Hematopoietic multipotent progenitor cell treated with erythropoietin and hydrocortisone succinate and interleukin-3 and kit ligand, for 8 days (in vitro differentiated cells): ENCODE measurements at regions not wholly inside any gene's neighbourhood (a gene's known extent, or its start where the extent isn't known, plus 50 kb on each side); places are given as distances from the start of the nearest gene placed in this dataset.
A peak's percentile ranks its signal among the peaks of the same experiment; 100 is the strongest.
"Not testable (repeated sequence)": the region's sequence is repeated elsewhere in the genome, so short reads cannot be mapped to it uniquely, and the experiment has no call there.

Experiments used
- DNase-seq: peaks from one replicate; pipeline ENCODE4 v3.0.0-alpha.2; 2015

GRCh38 chr9:3658964-3659363 is 133.2 kb upstream of the RFX3 start:
- no peak for DNase-seq

- DNase-seq, result no peak
Measured at GRCh38 chr9:3656224-3656623, 130.4 kb upstream of the RFX3 start.

GRCh38 chr9:3650994-3651622 is 125.3 kb upstream of the RFX3 start:
- DNase-seq, result no peak

DNA sequence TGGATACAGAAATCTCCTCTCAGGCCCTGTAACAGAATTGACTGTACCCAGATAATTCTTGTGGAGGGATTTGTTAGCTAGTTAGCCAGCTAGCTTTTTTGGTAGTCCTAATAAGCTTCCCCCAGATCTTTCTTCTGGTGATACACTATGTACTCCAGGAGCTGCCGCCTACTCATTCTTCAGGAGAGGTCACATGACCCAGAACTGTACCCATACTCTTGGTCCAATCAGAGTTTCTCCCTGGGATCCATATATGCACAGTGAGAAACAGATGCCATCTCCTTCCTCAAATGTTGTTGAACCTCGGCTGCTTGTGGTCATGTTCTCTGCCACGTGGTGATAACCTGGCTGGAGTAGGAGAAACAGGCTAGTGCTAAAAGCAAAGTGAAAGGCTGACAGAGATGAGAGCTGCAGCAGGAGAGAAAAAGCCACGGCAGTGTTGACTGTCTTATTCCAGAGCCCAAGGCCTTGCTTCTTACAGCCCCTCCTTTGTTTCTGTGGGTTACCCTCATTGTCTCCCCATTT is 123.0 kb upstream of the RFX3 start:
- no peak for DNase-seq

DNA sequence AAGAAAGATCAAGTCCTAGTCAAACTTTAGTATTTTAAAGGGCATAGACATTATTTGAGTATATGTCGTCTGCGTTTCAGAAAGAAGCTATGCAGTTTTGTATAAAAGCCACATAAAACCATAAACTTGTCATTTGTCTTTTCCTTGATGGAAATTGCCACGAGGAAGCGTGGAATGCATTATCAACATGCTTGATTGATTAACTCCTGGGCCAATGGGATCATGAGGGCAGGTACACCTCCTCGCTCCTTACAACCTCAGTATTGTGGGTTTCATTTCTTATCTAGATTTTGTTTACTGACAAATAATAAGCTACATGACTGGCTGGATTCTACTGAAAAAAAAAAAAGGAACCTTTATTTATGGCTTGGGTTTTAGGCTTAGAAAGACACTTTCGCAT is 122.5 kb upstream of the RFX3 start:
- DNase-seq, result no peak

DNA sequence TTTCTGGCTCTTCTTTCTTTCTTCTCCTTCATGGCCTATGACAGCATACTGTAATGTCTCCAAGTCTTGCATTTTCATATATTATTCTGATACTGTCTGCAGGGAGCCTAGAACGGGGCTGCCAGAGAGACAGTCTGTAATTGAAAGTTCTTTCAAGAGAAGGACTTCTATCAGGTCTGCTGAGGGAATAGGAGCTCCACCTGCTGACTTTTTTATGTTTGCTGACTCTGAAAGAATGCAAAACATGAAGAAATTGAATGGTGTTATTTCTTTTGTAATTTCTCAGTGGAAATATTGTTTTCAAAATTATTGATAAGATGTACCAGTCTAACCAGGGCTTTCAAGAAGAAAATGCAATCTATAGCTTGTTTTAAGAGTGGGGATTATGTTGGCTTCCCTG is 121.9 kb upstream of the RFX3 start:
- no peak for DNase-seq

DNA sequence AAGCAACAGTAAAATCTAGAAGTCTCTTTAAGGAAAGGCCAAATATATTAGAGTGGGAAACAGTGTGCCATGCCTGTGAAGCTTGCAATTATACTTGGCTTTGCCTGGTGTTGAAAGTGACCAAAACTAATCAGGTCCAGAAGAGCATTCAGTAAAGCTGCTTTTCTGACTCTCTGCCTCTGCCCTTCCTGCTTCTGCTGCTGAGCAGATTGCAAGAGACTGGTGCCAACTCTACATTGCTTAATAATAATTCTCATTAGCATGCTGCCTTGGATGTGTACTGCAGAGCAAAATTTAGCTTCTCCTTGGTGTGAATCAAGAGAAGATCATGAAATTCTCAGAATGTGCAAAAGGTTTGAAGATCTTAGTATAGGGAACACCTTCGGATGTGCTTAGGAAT is 120.4 kb upstream of the RFX3 start:
- no peak for DNase-seq

- DNase-seq, result not testable (repeated sequence)
Measured at GRCh38 chr9:3642075-3642474, 116.3 kb upstream of the RFX3 start.

DNA sequence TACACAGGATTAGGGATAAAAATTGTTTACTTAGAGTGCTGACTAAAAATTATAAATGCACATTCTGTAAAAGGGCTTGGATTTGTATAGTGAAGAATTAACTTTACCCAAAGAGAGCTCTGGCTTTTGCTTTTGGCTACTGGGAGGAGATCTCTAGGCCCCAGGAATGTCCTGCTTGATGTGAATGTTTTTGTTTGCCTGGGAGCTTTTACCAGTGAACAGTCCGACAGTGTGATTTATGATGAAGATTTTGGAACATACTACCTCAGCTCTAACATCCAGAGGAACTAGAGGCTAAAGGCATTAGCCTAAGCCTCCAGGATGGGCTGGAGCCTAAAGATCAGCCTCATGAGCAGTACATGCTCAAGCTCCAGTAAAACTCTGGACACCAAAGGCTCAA is 103.7 kb upstream of the RFX3 start:
- no peak for DNase-seq

DNA sequence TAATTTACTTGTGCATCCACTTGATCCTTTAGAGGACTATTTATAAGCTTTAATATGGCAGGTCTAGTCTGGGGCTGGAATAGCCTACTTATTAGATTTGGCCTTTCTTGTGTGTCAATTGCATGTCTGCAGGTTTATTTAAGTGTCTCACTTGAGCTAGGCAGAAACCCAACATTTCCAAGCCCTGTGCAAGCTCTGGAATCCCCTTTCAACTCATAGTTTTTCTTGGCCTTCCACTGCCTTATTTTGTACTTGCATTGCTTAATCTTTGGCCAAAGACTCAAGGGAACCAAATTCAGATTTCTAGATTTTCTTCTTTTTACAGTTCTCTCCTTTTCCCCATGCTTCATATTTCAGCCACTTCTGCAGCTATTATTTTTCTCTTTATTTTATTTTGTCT is 102.4 kb upstream of the RFX3 start:
- DNase-seq, result no peak

DNA sequence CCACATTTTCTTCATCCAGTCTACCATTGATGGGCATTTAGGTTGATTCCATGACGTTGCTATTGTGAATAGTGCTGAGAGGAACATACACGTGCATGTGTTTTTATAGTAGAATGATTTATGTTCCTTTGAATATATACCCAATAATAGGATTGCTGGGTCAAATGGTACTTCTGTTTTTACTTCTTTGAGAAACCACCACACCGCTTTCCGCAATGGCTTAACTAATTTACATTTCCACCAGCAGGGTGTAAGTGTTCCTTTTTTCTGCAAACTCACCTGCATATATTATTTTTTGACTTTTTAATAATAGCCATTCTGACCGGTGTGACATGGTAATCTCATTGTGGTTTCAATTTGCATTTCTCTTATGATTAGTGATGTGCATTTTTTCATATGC is 82.2 kb upstream of the RFX3 start:
- DNase-seq, result no peak

- no peak for DNase-seq
Measured at GRCh38 chr9:3600672-3601071, 74.9 kb upstream of the RFX3 start.

DNA sequence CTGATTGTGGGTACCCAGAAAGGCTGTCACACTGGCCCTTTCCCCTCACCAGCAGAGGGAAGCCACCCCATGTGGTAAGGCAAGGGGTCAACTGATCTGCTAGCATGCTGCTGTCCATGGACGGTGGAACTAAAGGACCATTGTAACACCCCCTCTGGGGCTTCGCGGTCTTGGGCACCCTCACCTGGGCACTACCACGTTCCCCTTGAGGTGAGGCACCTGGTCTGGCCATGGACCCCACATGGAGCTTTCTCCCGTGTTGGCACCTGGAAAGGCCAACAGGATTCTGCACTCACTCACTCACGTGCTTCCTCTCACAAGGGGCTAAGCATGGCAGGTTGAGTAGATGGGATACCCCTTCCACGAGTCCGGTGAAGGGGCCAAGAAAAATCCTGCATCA is 72.0 kb upstream of the RFX3 start:
- no peak for DNase-seq

- DNase-seq, result no peak
Measured at GRCh38 chr9:3586066-3586465, 60.3 kb upstream of the RFX3 start.

DNA sequence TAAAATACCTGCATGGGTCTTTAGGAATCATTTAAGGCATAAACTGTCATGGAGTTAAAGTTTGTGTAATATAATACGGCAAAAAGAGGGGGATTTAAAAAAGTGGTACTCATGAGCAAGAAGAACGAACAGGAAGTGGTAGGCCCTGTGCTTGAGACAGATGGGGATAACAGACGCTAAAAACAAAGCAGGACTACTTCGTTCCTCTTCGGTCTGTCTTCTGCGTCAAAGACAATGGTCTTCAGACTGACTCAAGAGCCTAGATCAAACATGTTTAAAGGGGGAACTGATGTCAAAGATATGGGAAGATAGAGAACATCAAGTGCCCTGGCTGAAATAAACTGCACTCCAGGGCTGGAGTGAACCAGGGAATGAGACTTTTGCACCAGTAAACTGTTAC is 59.8 kb upstream of the RFX3 start:
- peak; percentile 6 for DNase-seq

- DNase-seq, result peak; percentile 9
Measured at GRCh38 chr9:3578786-3579185, 53.0 kb upstream of the RFX3 start.

- DNase-seq, result peak; percentile 27
Measured at GRCh38 chr9:3576328-3576727, 50.5 kb upstream of the RFX3 start.

DNA sequence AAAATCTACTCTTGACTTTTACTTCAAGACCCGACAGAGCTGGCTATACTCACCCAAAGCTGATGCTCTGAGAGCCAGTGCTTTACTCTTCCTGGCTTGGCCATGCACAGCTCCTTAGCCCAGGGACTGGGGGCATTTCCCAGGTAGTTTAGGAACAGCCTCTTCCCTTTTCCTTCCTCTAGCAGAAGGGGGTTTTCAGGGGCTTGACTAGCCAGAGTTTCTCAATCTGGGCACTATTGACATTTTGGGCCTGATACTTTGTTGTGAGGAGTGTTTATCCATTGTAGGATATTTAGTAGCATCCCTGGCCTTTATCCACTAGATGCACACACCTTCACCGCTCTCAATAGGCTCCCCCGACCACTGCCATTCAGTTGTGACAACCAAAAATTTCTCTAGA is 50.0 kb upstream of the RFX3 start:
- no peak for DNase-seq
